ENCODE measurements at regions not wholly inside any gene's neighbourhood (a gene's known extent, or its start where the extent isn't known, plus 50 kb on each side); places are given as distances from the start of the nearest gene placed in this dataset.

DNA sequence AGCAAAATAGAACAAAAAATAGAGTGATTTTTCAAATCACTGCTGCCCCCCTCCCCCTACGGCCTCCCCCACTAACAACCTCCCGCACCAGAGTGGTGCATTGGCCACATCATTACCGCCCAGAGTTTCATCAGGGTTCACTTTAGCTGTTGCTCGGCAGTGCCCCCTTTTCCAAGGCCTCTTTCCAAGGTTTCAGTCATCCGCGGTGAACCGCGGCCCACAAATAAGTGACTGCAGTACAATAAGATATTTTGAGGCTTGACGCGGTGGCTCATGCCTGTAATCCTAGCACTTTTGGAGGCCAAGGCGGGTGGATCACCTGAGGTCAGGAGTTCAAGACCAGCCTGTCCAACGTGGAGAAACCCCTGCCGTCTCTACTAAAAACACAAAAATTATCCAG lies 180.0 kb downstream of the MAF start:
- TF ChIP-seq POLR2A (IDR thresholded peaks at IDR 0.05), result no peak
- TF ChIP-seq, protein P1, sequence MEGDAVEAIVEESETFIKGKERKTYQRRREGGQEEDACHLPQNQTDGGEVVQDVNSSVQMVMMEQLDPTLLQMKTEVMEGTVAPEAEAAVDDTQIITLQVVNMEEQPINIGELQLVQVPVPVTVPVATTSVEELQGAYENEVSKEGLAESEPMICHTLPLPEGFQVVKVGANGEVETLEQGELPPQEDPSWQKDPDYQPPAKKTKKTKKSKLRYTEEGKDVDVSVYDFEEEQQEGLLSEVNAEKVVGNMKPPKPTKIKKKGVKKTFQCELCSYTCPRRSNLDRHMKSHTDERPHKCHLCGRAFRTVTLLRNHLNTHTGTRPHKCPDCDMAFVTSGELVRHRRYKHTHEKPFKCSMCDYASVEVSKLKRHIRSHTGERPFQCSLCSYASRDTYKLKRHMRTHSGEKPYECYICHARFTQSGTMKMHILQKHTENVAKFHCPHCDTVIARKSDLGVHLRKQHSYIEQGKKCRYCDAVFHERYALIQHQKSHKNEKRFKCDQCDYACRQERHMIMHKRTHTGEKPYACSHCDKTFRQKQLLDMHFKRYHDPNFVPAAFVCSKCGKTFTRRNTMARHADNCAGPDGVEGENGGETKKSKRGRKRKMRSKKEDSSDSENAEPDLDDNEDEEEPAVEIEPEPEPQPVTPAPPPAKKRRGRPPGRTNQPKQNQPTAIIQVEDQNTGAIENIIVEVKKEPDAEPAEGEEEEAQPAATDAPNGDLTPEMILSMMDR (IDR thresholded peaks at IDR 0.05), result no peak

Measured in body of pancreas (tissue), 4 donors.